Immature natural killer cell (primary cell): ENCODE measurements at regions not wholly inside any gene's neighbourhood (a gene's known extent, or its start where the extent isn't known, plus 50 kb on each side); places are given as distances from the start of the nearest gene placed in this dataset.

ENCODE experiments used
- DNase-seq, 3 donors: peaks; one replicate each; pipeline ENCODE4 v3.0.0; 2022; ENCODE audit warnings: mixed read lengths in 1 of 3
- H3K27ac Mint-ChIP-seq, 6 donors: one replicate each; pipeline ENCODE4 v1.8.0; 2020; ENCODE audit warnings: mixed read lengths in 6 of 6, mild to moderate bottlenecking in 5 of 6, inconsistent platforms in 4 of 6, moderate library complexity in 3 of 6
- H3K27me3 Mint-ChIP-seq, 3 donors: one replicate each; pipeline ENCODE4 v1.8.0; 2020 to 2021; ENCODE audit warnings: low read depth in 3 of 3, mild to moderate bottlenecking in 3 of 3, mixed read lengths in 3 of 3, moderate library complexity in 3 of 3, inconsistent platforms in 1 of 3
- H3K36me3 Mint-ChIP-seq, 3 donors: one replicate each; pipeline ENCODE4 v1.8.0; 2020; ENCODE audit warnings: mixed read lengths in 3 of 3, inconsistent platforms in 2 of 3, mild to moderate bottlenecking in 2 of 3
- H3K4me1 Mint-ChIP-seq, 2 donors: one replicate each; pipeline ENCODE4 v1.8.0; 2020; ENCODE audit warnings: inconsistent platforms in 2 of 2, mild to moderate bottlenecking in 2 of 2, mixed read lengths in 2 of 2, moderate library complexity in 1 of 2
- H3K4me3 Mint-ChIP-seq, 5 donors: one replicate each; pipeline ENCODE4 v1.8.0; 2020; ENCODE audit warnings: mild to moderate bottlenecking in 5 of 5, mixed read lengths in 5 of 5, inconsistent platforms in 3 of 5, moderate library complexity in 3 of 5
- H3K9me3 Mint-ChIP-seq, 6 donors: one replicate each; pipeline ENCODE4 v1.8.0; 2020; ENCODE audit warnings: mild to moderate bottlenecking in 6 of 6, mixed read lengths in 6 of 6, inconsistent platforms in 4 of 6, moderate library complexity in 3 of 6

DNA sequence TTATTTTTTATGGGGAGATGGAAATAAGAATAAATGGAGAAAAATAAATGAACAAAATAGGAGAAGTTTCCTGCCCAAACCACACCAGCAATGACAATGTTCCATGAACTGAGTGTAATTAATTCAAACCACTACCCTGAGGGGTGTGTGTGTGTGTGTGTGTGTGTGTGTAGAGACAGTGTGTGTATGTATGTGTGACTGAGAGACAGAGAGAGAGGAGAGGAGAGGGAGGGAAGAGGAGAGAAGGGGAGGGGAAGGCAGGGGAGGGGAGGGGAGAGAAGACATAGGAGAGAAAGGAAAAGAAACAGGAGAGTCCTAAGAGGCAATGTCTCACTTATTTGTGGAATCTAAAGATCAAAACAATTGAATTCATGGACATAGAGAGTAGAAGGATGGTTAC lies 65.0 kb upstream of the POU2AF1 start:
- Mint-ChIP-seq H3K9me3 (no peaks in the 10 kb centered on the region), H3K27ac (peak overlapping the region in 3 of 6 donors; percentile 26 to 57 (median 44)), H3K4me1 (peaks cover 16 to 18% of the 10 kb centered on the region in 2 donors), H3K27me3 (peaks cover 3 to 6% (median 5%) of the 10 kb centered on the region in 3 donors), H3K36me3 (no peaks in the 10 kb centered on the region), H3K4me3 (no peak overlapping the region)
- no peak for DNase-seq

DNA sequence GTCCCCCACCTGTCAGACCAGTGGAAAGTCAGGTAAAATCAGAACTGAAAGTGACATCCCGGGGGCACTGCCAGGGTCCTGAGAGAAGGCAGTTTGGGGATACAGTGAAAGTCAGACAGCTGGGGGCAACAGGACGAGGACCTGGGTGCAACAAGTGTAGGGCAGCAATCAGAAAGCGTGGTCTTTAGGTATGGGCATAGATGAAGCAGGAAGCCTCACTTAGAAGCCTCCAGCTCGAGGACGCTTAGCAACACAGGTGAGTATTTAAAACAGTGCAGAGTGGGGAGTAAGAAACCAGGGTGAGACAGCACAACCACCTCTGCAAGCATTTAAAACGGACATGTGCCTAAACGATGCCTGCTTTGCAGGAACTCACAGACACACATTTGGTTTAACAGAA lies 64.6 kb upstream of the POU2AF1 start:
- H3K4me3 Mint-ChIP-seq = no peak overlapping the region
- no peaks in the 10 kb centered on the region for H3K36me3 Mint-ChIP-seq
- H3K9me3 Mint-ChIP-seq = no peaks in the 10 kb centered on the region
- peaks cover 3 to 6% (median 5%) of the 10 kb centered on the region in 3 donors for H3K27me3 Mint-ChIP-seq
- H3K27ac Mint-ChIP-seq = peak overlapping the region in 2 of 6 donors; percentile 44 to 57
- peaks cover 16 to 18% of the 10 kb centered on the region in 2 donors for H3K4me1 Mint-ChIP-seq
- DNase-seq = no peak

DNA sequence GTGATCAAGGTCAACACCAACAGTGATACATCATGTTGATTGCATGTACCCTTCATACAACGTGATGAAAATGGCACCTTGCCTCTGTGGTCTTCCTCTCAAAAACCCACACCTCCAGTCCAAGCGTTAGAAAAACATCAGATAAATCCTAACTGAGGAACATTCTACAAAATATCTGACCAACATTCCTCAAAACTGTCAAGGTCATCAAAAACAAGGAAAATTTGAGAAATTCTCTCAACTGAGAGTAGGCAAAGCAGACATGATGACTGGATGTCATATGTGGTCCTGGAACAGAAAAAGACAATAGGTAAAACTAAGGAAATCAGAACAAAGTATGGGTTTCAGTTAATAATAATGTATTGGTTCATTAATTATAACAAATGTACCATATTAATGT lies 64.0 kb upstream of the POU2AF1 start:
- Mint-ChIP-seq H3K9me3 (no peaks in the 10 kb centered on the region), H3K27me3 (peaks cover 3 to 6% (median 5%) of the 10 kb centered on the region in 3 donors), H3K4me3 (no peak overlapping the region), H3K36me3 (no peaks in the 10 kb centered on the region), H3K4me1 (peaks cover 16 to 18% of the 10 kb centered on the region in 2 donors), H3K27ac (peak overlapping the region in 1 of 6 donors; percentile 44)
- no peak for DNase-seq

DNA sequence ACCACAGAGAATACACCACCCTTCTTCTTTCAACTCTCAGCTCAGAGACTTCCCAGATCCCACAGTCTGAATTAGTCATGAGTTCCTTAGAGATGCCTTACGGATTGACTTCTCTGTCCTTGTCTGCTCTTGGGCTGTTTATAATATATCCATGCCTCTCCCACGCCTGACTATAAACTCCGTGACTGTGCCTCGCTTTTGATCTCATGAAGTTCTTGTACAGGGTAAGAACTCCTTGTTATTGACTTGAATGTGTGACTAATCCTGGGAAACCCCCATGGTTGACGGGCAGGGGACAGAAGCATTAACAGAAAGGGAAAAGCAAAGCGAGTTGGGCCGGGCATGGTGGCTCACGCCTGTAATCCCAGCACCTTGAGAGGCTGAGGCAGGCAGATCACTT lies 62.4 kb upstream of the POU2AF1 start:
- H3K4me1 Mint-ChIP-seq = peaks cover 9 to 15% of the 10 kb centered on the region in 2 donors
- H3K4me3 Mint-ChIP-seq = no peak overlapping the region
- no peaks in the 10 kb centered on the region for H3K36me3 Mint-ChIP-seq
- no peaks in the 10 kb centered on the region for H3K9me3 Mint-ChIP-seq
- H3K27me3 Mint-ChIP-seq = peaks cover 4 to 6% (median 5%) of the 10 kb centered on the region in 3 donors
- no peak for DNase-seq
- H3K27ac Mint-ChIP-seq = no peak overlapping the region

DNA sequence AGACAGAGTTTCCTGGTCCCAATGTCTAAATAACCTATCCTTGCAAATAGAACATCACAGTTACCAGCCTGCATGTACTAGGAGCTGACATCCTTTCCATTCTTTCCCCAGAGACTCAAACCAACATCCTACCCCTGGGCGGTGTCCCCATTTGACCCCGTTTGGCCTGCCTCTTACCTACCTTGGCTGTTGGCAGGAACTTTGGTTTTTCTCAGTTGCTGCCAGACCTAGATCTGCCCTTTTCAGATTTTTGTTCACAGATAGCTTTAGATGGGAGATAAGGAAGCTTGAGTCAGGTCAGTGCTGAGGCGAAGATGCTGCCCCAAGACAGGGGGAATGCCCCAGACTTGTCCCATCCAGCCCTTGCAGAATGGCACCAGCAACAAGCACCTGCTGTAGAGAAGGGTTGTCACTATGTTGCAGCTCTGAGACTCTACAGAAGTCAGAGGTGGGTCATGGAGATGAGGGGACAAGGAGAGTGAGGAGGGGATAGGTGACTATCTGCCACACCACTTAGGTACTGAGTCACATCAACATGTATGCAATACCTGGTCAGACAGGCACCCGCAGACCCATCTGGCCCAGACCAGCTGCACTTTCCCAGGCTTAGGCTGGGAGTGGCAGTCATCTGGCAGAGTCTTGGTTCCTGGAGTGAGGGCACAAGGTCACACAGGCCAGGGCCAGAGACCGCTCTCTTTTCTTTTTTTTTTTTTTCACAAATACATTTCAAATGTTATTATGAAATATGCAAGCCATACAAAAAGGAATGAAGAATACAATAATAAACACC lies 61.5 kb upstream of the POU2AF1 start:
- Mint-ChIP-seq H3K27ac (no peak overlapping the region), H3K4me3 (no peak overlapping the region), H3K27me3 (peaks cover 4 to 6% (median 5%) of the 10 kb centered on the region in 3 donors), H3K9me3 (no peaks in the 10 kb centered on the region), H3K4me1 (peaks cover under 1 to 6% of the 10 kb centered on the region in 2 donors), H3K36me3 (no peaks in the 10 kb centered on the region)
- no peak for DNase-seq

DNA sequence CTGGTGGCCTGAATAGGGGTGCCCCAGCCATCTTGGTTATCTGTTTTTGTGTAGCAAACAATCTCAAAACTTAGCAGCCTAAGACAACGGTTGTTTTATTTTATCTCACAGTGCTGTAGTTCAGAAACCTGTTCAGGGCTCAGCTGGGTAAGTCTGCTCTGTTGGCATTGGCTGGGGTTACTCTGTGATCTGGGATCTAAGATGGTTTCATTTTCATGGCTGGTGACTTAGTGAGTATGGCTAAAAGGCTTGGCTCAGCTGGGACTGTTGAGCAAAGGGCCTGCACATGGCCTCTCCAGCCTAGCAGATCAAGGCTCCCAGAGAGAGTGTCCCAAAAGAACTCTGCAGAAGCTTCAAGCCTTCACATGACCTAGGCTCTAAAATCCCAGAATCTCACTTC lies 60.8 kb upstream of the POU2AF1 start:
- H3K27ac Mint-ChIP-seq = no peak overlapping the region
- H3K4me1 Mint-ChIP-seq = peaks cover 0 to 5% of the 10 kb centered on the region in 2 donors
- peaks cover 4 to 6% (median 5%) of the 10 kb centered on the region in 3 donors for H3K27me3 Mint-ChIP-seq
- DNase-seq = no peak
- H3K4me3 Mint-ChIP-seq = no peak overlapping the region
- H3K36me3 Mint-ChIP-seq = no peaks in the 10 kb centered on the region
- H3K9me3 Mint-ChIP-seq = no peaks in the 10 kb centered on the region

DNA sequence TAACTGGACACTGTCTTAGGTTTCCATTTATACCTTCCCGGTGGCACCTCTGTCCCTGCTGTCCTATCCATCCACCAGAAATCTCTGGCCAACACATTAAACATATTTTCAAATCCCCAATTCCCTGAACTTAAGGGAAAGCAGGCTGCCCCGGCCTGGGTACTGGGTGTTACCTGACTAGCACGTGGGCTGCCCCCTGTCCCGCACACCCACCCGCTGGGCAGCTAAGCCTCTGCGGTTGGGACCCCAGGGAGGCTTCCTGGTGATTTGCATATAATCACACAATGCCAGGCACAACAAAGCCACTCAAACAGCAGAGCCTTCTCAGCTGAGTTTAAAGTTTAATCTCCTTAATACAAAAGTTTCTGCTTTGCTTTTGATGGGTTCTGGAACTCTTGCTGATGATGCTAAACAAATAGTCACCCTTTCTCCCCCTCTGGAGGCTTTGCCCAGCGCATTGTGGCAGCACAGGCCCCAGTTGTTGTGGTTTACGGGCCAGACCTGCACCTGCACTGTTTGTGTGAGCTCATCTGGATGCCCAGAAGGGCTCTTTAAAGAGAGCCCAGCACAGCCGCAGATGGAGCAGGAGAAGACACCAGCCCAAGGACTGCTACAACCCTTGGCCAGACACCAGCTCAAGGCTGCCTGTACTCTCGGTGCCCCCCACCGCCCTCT lies 59.9 kb upstream of the POU2AF1 start:
- H3K27me3 Mint-ChIP-seq = peaks cover 4 to 6% (median 4%) of the 10 kb centered on the region in 3 donors
- no peaks in the 10 kb centered on the region for H3K36me3 Mint-ChIP-seq
- no peak overlapping the region for H3K27ac Mint-ChIP-seq
- DNase-seq = no peak
- H3K4me1 Mint-ChIP-seq = peaks cover 0 to 5% of the 10 kb centered on the region in 2 donors
- H3K4me3 Mint-ChIP-seq = no peak overlapping the region
- H3K9me3 Mint-ChIP-seq = no peaks in the 10 kb centered on the region

DNA sequence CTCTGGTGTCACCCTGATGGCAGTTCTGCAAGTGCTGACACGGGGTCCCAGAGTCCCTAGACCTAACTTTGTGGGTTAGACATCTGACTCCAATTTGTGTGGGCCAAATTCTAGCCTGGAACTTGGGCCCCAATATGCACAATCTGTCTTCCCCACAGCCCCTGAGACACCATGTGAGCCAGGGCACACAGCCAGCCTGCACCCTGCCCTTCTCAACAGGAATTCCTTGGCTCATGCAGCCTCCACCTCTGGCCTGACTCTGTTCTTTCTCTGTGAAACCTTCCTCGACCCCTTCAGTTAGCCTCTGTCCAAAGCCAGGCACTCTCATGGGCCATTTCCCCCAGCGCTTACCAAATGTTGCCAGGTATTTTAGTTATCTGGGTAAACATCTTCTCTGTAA lies 59.1 kb upstream of the POU2AF1 start:
- no peak for DNase-seq
- no peak overlapping the region for H3K27ac Mint-ChIP-seq
- H3K36me3 Mint-ChIP-seq = no peaks in the 10 kb centered on the region
- H3K9me3 Mint-ChIP-seq = no peaks in the 10 kb centered on the region
- no peak overlapping the region for H3K4me3 Mint-ChIP-seq
- peaks cover 0 to 5% of the 10 kb centered on the region in 2 donors for H3K4me1 Mint-ChIP-seq
- peaks cover 4 to 6% (median 4%) of the 10 kb centered on the region in 3 donors for H3K27me3 Mint-ChIP-seq

DNA sequence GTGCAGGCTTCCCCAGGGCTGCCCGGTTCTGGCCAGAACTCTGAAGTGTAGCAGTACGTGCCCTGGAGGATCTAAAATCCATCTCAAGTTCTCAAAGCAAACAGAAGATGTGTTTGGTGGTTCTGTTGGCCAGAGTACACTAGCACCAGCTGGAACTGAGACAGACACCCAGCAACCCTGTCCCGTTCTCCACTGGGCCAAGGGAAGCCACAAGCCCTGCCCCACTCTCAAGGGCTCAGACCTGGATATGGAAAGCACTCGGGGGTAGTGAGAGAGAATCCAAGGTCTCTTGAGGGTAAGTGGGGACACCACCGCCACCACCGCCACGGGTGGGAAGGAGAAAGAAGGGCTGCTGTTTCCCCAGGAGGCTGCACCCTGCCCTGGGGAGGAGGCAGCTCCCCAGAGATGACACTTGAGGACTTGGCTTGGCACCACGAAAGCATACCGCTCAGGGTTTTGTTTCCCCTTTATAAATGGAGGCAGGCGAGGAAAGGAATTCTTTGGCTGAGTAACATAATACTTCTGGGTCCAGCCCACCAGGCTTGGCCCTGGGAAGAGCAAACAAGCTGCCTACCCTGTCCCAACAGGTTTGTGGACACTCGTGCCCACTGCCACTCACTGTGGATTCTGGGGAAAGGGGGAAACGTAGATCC lies 56.1 kb upstream of the POU2AF1 start:
- Mint-ChIP-seq H3K9me3 (no peaks in the 10 kb centered on the region), H3K27ac (no peak overlapping the region), H3K27me3 (peaks cover 0 to 5% (median 2%) of the 10 kb centered on the region in 3 donors), H3K4me1 (peaks cover 0 to 5% of the 10 kb centered on the region in 2 donors), H3K36me3 (no peaks in the 10 kb centered on the region), H3K4me3 (no peak overlapping the region)
- DNase-seq = no peak

DNA sequence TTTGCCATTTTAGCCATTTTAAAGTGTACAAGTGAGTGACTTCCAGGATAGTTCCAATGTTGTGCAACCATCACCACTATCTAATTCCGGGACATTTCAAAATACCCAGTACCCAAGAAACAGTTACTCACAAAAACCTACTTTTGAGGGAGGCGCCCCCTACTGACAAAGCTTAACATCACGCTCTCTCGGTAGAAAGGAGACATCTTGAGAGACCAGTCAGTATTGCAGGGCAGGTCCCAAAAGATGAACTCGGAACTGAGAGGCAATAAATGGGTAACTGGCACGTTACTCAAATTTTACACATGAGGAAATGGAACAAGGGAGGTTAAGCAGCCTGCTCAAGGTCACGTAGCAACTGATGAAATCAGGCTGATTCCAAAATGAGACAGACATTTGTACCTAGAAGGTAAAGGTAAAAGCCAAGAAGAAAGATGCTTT lies 50.0 kb upstream of the POU2AF1 start:
- no peaks in the 10 kb centered on the region for H3K36me3 Mint-ChIP-seq
- H3K9me3 Mint-ChIP-seq = no peaks in the 10 kb centered on the region
- no peak overlapping the region for H3K4me3 Mint-ChIP-seq
- H3K27ac Mint-ChIP-seq = no peak overlapping the region
- DNase-seq = no peak
- peaks cover 0 to 6% (median 0%) of the 10 kb centered on the region in 3 donors for H3K27me3 Mint-ChIP-seq
- no peaks in the 10 kb centered on the region for H3K4me1 Mint-ChIP-seq
